AG04450 (cell line): ENCODE measurements at regions not wholly inside any gene's neighbourhood (a gene's known extent, or its start where the extent isn't known, plus 50 kb on each side); places are given as distances from the start of the nearest gene placed in this dataset.

Experiments used
- CTCF ChIA-PET: fragments of 300-600, 350-600 bp; formaldehyde crosslinking; extraction: SDS; loops from one replicate; lab custom pipeline; 2022; ENCODE audit warnings: antibody characterized with exemption, inconsistent platforms; lab: Charles Lee
- POLR2A ChIA-PET: fragments of 350-600 bp; formaldehyde crosslinking; extraction: SDS; loops from one replicate; lab custom pipeline; 2021; ENCODE audit warnings: antibody characterized with exemption, inconsistent platforms; lab: Yijun Ruan, JAX
- DNase-seq: peaks from one replicate; pipeline ENCODE4 v3.0.0-alpha.2; 2011; ENCODE audit warnings: low read depth, low spot score
- H3K27ac ChIP-seq: one replicate; pipeline ENCODE4 v1.5.1; 2012; ENCODE audit warnings: low read depth, low read length, control low read depth
- H3K27me3 ChIP-seq: one replicate; pipeline ENCODE4 v1.6.0; 2012; ENCODE audit warnings: low read length; ENCODE audit not compliant: control insufficient read depth, insufficient read depth
- H3K4me3 ChIP-seq: 2 replicates; pipeline ENCODE4 v1.5.1; 2011; ENCODE audit warnings: mild to moderate bottlenecking, low read depth, low read length, control low read depth
- H3K9me3 ChIP-seq: 2 replicates; pipeline ENCODE4 v1.5.1; 2012; ENCODE audit warnings: low read length; ENCODE audit not compliant: control insufficient read depth, insufficient read depth
- TF ChIP-seq, protein P1 (sequence below): IDR thresholded peaks from 2 replicates; pipeline ENCODE4 v1.5.1; 2011; ENCODE audit warnings: low read depth, low read length, control low read depth, inconsistent platforms

DNA sequence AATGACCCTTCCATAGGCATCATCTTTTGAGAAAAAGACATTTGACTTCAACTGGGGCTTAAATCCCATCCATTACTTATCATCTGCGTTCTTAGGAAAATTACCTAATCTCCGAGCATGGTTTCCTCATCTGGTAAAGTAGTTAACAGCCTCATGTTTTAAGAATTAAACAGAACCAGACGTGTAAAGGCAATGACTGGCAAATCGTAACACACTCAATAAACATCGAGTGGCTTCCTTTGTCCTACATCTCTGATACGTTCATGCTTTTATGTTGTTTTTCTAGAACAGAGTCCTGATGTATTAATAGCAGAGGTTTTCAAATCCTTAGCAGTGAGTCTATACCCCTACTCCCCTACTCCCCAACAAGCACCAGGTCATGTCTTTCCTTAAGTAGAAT lies 189.7 kb upstream of the RGS6 start:
- Histone ChIP-seq H3K27me3 (no peaks in the 10 kb centered on the region), H3K27ac (no peak overlapping the region), H3K9me3 (no peaks in the 10 kb centered on the region), H3K4me3 (no peak overlapping the region)
- ChIA-PET CTCF (interaction anchor here (3.1 kb wide), 1 partner anchor 10 kb away, joined by 20 read pairs; no protein-coding TSS in a partner anchor), POLR2A (no interaction called here)
- DNase-seq, result no peak
- TF ChIP-seq, protein P1, sequence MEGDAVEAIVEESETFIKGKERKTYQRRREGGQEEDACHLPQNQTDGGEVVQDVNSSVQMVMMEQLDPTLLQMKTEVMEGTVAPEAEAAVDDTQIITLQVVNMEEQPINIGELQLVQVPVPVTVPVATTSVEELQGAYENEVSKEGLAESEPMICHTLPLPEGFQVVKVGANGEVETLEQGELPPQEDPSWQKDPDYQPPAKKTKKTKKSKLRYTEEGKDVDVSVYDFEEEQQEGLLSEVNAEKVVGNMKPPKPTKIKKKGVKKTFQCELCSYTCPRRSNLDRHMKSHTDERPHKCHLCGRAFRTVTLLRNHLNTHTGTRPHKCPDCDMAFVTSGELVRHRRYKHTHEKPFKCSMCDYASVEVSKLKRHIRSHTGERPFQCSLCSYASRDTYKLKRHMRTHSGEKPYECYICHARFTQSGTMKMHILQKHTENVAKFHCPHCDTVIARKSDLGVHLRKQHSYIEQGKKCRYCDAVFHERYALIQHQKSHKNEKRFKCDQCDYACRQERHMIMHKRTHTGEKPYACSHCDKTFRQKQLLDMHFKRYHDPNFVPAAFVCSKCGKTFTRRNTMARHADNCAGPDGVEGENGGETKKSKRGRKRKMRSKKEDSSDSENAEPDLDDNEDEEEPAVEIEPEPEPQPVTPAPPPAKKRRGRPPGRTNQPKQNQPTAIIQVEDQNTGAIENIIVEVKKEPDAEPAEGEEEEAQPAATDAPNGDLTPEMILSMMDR, result no peak

DNA sequence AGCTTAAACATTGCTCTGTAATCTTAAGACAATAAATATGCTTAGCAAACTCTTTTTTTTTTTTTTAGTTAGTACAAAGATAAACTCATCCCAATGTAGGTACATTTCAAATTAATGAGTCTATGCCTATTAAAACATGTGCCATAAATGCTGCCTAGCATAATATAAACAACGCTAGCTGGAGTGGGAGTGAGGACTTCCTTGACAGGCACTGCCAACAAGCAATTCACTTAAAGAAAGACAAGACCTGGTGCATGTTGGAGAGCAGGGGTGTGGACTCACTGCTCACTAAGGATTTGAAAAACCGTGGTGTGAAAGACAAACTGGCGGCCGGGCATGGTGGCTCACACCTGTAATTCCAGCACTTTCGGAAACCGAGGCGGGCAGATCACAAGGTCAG lies 187.2 kb upstream of the RGS6 start:
- no peak overlapping the region for H3K4me3 ChIP-seq
- ChIA-PET POLR2A (no interaction called here), CTCF (interaction anchor here (0.6 to 3.1 kb wide), 6 partner anchors 8 to 641 kb away, joined by 3 to 20 read pairs (median 4); no protein-coding TSS in a partner anchor)
- H3K27me3 ChIP-seq, result no peaks in the 10 kb centered on the region
- H3K27ac ChIP-seq, result no peak overlapping the region
- TF ChIP-seq, protein P1, result no peak
- no peak for DNase-seq
- peaks cover 11% of the 10 kb centered on the region for H3K9me3 ChIP-seq

GRCh38 chr14:71748196-71748595 lies 184.0 kb upstream of the RGS6 start:
- POLR2A ChIA-PET, result no interaction called here
- no peak for DNase-seq
- H3K27ac ChIP-seq, result no peak overlapping the region
- CTCF ChIA-PET, result no interaction called here
- no peak overlapping the region for H3K4me3 ChIP-seq
- peaks cover 11% of the 10 kb centered on the region for H3K9me3 ChIP-seq
- TF ChIP-seq, protein P1, result no peak
- H3K27me3 ChIP-seq, result no peaks in the 10 kb centered on the region

DNA sequence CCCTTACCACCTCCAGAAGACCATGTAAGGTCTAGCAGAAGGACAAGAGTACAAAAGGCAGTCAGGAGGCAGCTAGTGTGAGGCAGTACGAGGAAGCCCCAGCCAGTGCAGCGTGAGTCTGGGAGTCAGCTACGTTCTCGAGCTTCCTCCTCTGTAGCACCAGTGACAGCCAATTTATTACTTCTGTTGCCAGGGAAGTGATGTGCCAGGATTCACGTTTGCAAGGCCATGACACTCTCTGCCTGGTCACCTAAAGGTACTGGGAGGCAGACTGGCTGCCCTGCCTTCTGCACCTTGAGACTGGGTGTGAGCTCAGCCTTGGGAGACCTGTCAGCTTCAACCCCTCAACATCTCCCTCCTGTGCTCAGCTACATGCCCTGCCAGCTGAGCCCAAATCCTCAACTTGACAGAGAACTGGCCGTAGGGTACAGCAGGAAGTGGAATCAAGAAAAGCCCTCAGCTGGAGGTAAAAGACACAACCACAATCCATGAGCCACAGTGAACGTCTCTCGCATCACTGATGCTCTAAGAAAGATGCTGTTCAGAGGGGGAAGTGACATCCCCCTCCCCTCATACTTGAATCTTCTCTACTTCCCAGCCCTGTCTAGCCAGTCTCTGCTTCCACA lies 182.5 kb upstream of the RGS6 start:
- ChIA-PET POLR2A (no interaction called here), CTCF (interaction anchor here (0.6 to 7.9 kb wide), 3 partner anchors 85 to 644 kb away, joined by 4 to 108 read pairs (median 56); no protein-coding TSS in a partner anchor)
- TF ChIP-seq, protein P1, result no peak
- no peak for DNase-seq
- Histone ChIP-seq H3K9me3 (peaks cover 11% of the 10 kb centered on the region), H3K27me3 (no peaks in the 10 kb centered on the region), H3K27ac (no peak overlapping the region), H3K4me3 (no peak overlapping the region)

DNA sequence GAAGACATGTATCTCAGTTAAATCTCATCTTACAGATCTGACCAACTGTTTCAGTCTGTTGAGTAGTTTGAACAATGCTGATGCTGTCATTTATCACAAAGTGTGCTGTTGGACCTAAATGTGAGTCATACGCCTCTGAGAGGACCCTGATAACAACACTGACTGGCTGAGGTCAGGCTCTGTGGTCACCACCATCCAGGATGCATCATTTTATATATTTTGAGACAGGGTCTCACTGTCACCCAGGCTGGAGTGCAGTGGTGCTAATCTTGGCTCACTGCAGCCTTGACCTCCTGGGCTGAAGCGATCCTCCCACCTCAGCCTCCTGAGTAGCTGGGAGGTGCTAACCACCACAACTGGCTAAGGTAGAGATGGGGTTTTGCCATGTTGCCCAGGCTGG lies 181.0 kb upstream of the RGS6 start:
- Histone ChIP-seq H3K27me3 (no peaks in the 10 kb centered on the region), H3K4me3 (no peak overlapping the region), H3K27ac (no peak overlapping the region), H3K9me3 (peaks cover 11% of the 10 kb centered on the region)
- ChIA-PET POLR2A (no interaction called here), CTCF (interaction anchor here (0.6 to 7.9 kb wide), 5 partner anchors 20 to 646 kb away, joined by 3 to 108 read pairs (median 48); no protein-coding TSS in a partner anchor)
- DNase-seq, result no peak
- TF ChIP-seq, protein P1, result no peak
